GM12878 (cell line): ENCODE measurements at regions not wholly inside any gene's neighbourhood (a gene's known extent, or its start where the extent isn't known, plus 50 kb on each side); places are given as distances from the start of the nearest gene placed in this dataset.

Experiments used
- ATAC-seq: fragments of 200-7000 bp; cut with Tn5 transposase; 3 replicates; pipeline ENCODE4 v1.9.1; 2020; ENCODE audit warnings: mild to moderate bottlenecking, moderate library complexity
- BruUV-seq: library from RNA; stranded (reverse); fragments of 400-500 nt; replicated peaks from 2 replicates; lab custom pipeline; 2021; lab: Mats Ljungman, UMichigan
- CTCF ChIA-PET: fragments of 300-600 bp; sonication (Branson Sonifier 250); formaldehyde crosslinking; extraction: SDS; loops from one replicate; lab custom pipeline; 2021; ENCODE audit warnings: inconsistent platforms; lab: Yijun Ruan, JAX
- POLR2A ChIA-PET: fragments of 350-600 bp; formaldehyde crosslinking; extraction: SDS; loops from one replicate; lab custom pipeline; 2021; ENCODE audit warnings: inconsistent platforms; lab: Charles Lee
- RAD21 ChIA-PET: fragments of 300-600 bp; sonication (Branson Sonifier 250); formaldehyde crosslinking; loops from one replicate; lab custom pipeline; 2023; ENCODE audit warnings: antibody characterized with exemption; ENCODE audit not compliant: unreplicated experiment; lab: Charles Lee
- SMC1A ChIA-PET: fragments of 300-600 bp; sonication (Branson Sonifier 250); formaldehyde crosslinking; loops from one replicate; lab custom pipeline; 2023; ENCODE audit not compliant: unreplicated experiment, uncharacterized antibody; lab: Charles Lee
- DNase-seq: peaks from one replicate; pipeline ENCODE4 v3.0.0-alpha.2; 2011; ENCODE audit warnings: low read depth, low spot score
- FAIRE-seq: peaks from 3 replicates; lab custom pipeline; 2011; peaks lifted over from hg19 to GRCh38; lab: Jason Lieb, UNC
- H2AFZ ChIP-seq: 2 replicates; pipeline ENCODE4 v1.6.0; 2011; ENCODE audit warnings: low read depth, low read length, control low read depth; ENCODE audit not compliant: control insufficient read depth
- H3K27ac ChIP-seq: 2 replicates; pipeline ENCODE4 v1.5.1; 2011; ENCODE audit warnings: control low read depth; ENCODE audit not compliant: control insufficient read depth, insufficient read depth
- H3K27me3 ChIP-seq, 2 experiments: replicated peaks in 1 of 2; 2 replicates each; pipeline versions ENCODE4 v1.6.0 to v1.6.1; 2011; ENCODE audit warnings: low read length in 1 of 2; ENCODE audit not compliant: control insufficient read depth in 2 of 2, insufficient read depth in 2 of 2
- H3K36me3 ChIP-seq, 2 experiments: 2 replicates each; pipeline ENCODE4 v1.5.1; 2011; ENCODE audit warnings: low read length in 1 of 2; ENCODE audit not compliant: control insufficient read depth in 2 of 2, insufficient read depth in 2 of 2
- H3K4me1 ChIP-seq: 2 replicates; pipeline ENCODE4 v1.6.1; 2011; ENCODE audit warnings: mild to moderate bottlenecking, low read length, moderate library complexity, mixed read lengths; ENCODE audit not compliant: control insufficient read depth, insufficient read depth
- H3K4me2 ChIP-seq: 2 replicates; pipeline ENCODE4 v1.6.0; 2011; ENCODE audit warnings: control low read depth; ENCODE audit not compliant: control insufficient read depth, insufficient read depth
- H3K4me3 ChIP-seq: fragments of 200-600 bp; sonication (generic); 2 replicates; pipeline ENCODE4 v1.5.1; 2016
- H3K79me2 ChIP-seq: 2 replicates; pipeline ENCODE4 v1.6.0; 2011; ENCODE audit warnings: low read length; ENCODE audit not compliant: control insufficient read depth, insufficient read depth
- H3K9ac ChIP-seq: 2 replicates; pipeline ENCODE4 v1.8.0; 2011; ENCODE audit warnings: low read length, control low read depth, mixed read lengths; ENCODE audit not compliant: control insufficient read depth, insufficient read depth
- H3K9me3 ChIP-seq: replicated peaks from 3 replicates; pipeline ENCODE4 v1.5.1; 2011; ENCODE audit warnings: mild to moderate bottlenecking, low read length; ENCODE audit not compliant: control insufficient read depth, insufficient read depth
- H4K20me1 ChIP-seq: 2 replicates; pipeline ENCODE4 v1.6.0; 2011; ENCODE audit not compliant: control insufficient read depth, insufficient read depth
- ATF2 ChIP-seq: IDR thresholded peaks from 2 replicates; pipeline ENCODE4 v1.6.1; 2012; ENCODE audit warnings: low read length, inconsistent platforms
- BACH1 ChIP-seq: fragments of 450-650 bp; IDR thresholded peaks from 2 replicates; pipeline ENCODE4 v1.6.1; 2017; ENCODE audit warnings: mild to moderate bottlenecking, borderline replicate concordance
- BHLHE40 ChIP-seq, 2 experiments: fragments of 450-650 bp in 1 of 2; IDR thresholded peaks; 2 replicates each; pipeline ENCODE4 v1.6.1; 2011 to 2017; ENCODE audit warnings: low read depth in 2 of 2, borderline replicate concordance in 1 of 2, improper control_type of control experiment in 1 of 2, low read length in 1 of 2, mild to moderate bottlenecking in 1 of 2
- BRCA1 ChIP-seq: IDR thresholded peaks from 2 replicates; pipeline ENCODE4 v1.6.1; 2011; ENCODE audit warnings: low read depth, low read length, improper control_type of control experiment
- CHD4 ChIP-seq: fragments of 200-600 bp; sonication (generic); IDR thresholded peaks from 2 replicates; pipeline ENCODE4 v1.6.1; 2016; ENCODE audit warnings: mild to moderate bottlenecking
- NKRF ChIP-seq: fragments of 450-650 bp; conservative IDR thresholded peaks from 2 replicates; pipeline ENCODE4 v1.6.1; 2017; ENCODE audit warnings: mild to moderate bottlenecking, moderate library complexity
- POLR2A ChIP-seq: IDR thresholded peaks from 2 replicates; pipeline ENCODE4 v1.6.1; 2011; ENCODE audit warnings: low read depth, mild to moderate bottlenecking, low read length
- PRDM15 ChIP-seq: fragments of 450-650 bp; formaldehyde crosslinking; IDR thresholded peaks from 2 replicates; pipeline ENCODE4 v1.4.0; 2020; ENCODE audit warnings: mild to moderate bottlenecking, moderate library complexity
- REST ChIP-seq: IDR thresholded peaks from 2 replicates; pipeline ENCODE4 v1.6.1; 2012; ENCODE audit warnings: mild to moderate bottlenecking, low read depth, low read length
- TCF12 ChIP-seq: IDR thresholded peaks from 2 replicates; pipeline ENCODE4 v1.6.1; 2011; ENCODE audit warnings: low read depth, mild to moderate bottlenecking, low read length
- ZNF217 ChIP-seq: fragments of 450-650 bp; IDR thresholded peaks from 2 replicates; pipeline ENCODE4 v1.6.1; 2017; ENCODE audit warnings: antibody characterized with exemption, mild to moderate bottlenecking
- ZNF274 ChIP-seq: IDR thresholded peaks from one replicate; pipeline ENCODE4 v1.8.0; 2011; ENCODE audit not compliant: insufficient read length, insufficient read depth
- WGBS: methylation state at CpG from one replicate; pipeline ENCODE4 v1.1.6; 2016; ENCODE audit warnings: low lambda C conversion rate; ENCODE audit not compliant: insufficient replicate concordance, insufficient coverage; ENCODE audit errors: missing lambda C conversion rate; 5-methylcytosine and 5-hydroxymethylcytosine counted together
- in situ Hi-C: fragments of 300-500 bp; cut with MboI; formaldehyde crosslinking; loops from 9 replicates; pipeline ENCODE4 v1.14.3; 2018; ENCODE audit warnings: mixed read lengths
- intact Hi-C: fragments of 100-400 bp; cut with micrococcal nuclease; formaldehyde crosslinking; loops from one replicate; pipeline ENCODE4 v1.14.2; 2022; ENCODE audit not compliant: unreplicated experiment

- no peak for TF ChIP-seq PRDM15
Measured at GRCh38 chr12:107235600-107235999, 142.3 kb upstream of the CRY1 start (continued).

- RAD21 ChIA-PET = no interaction called here
- WGBS = 6% methylated on average over 6 of the region's 6 CpGs
- H3K4me3 ChIP-seq = no peak overlapping the region
- no peaks in the 10 kb centered on the region for H3K4me1 ChIP-seq
- no peaks in the 10 kb centered on the region for H3K79me2 ChIP-seq
- ATAC-seq (no peak), FAIRE-seq (no peak), DNase-seq (no peak)
- BruUV-seq = no TSS peak
- H3K9me3 ChIP-seq = no peaks in the 10 kb centered on the region
- no peaks in the 10 kb centered on the region; a peak in 1 of 4 replicates for H3K27me3 ChIP-seq
- in situ Hi-C loops = no loop called here
- H3K9ac ChIP-seq = no peak overlapping the region
- POLR2A ChIA-PET = no interaction called here
- H3K36me3 ChIP-seq = no peaks in the 10 kb centered on the region
- H3K27ac ChIP-seq = no peak overlapping the region
- SMC1A ChIA-PET = interaction anchor here (0.6 kb wide), 1 partner anchor 23 kb away, joined by 3 read pairs; no protein-coding TSS in a partner anchor
- CTCF ChIA-PET = interaction anchor here (1.6 kb wide), 1 partner anchor 105 kb away, joined by 6 read pairs; no protein-coding TSS in a partner anchor
- H2AFZ ChIP-seq = no peak overlapping the region
- no peak overlapping the region for H3K4me2 ChIP-seq
- H4K20me1 ChIP-seq = no peaks in the 10 kb centered on the region
- intact Hi-C loops = no loop called here
- no peak for TF ChIP-seq NKRF
- TF ChIP-seq CHD4 = no peak
- TF ChIP-seq BRCA1 = no peak
- TF ChIP-seq ZNF217 = no peak
- no peak for TF ChIP-seq ZNF274
- TF ChIP-seq POLR2A = no peak
- TF ChIP-seq ATF2 = no peak
- TF ChIP-seq TCF12 = no peak
- TF ChIP-seq BACH1 = no peak
- no peak for TF ChIP-seq REST
- no peak for TF ChIP-seq BHLHE40 (IDR thresholded peaks at IDR 0.05; ENCODE audit: borderline replicate concordance in 1 of 2, low read depth in 2 of 2, low read length in 1 of 2)
Measured at GRCh38 chr12:107236824-107237511, 143.6 kb upstream of the CRY1 start.
